DMS 273 (cell line): ENCODE measurements at regions not wholly inside any gene's neighbourhood (a gene's known extent, or its start where the extent isn't known, plus 50 kb on each side); places are given as distances from the start of the nearest gene placed in this dataset.
"Not testable (repeated sequence)": the region's sequence is repeated elsewhere in the genome, so short reads cannot be mapped to it uniquely, and the experiment has no call there.

Source experiments
- DNase-seq: peaks from one replicate; lab custom pipeline; 2025; ENCODE audit not compliant: unreplicated experiment; lab: John Stamatoyannopoulos, UW

DNA sequence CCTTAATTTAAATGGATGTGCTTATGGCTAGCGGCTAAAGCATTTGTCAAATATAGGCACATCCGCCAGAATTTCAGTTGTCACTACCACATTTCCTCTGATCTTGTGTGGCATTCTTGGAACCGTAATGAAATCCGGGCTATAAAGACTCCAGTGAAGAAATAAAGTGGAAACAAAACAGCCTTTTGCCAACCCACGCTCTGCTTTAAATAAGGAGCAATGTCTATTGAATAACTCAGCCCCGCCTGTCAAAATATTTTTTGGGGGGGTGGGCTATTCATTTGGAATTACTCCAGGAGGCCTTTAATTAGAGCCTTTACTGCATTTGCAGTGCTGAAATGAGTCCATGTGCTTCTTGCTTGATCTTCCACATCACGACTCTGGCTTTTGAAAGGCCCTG lies 179.6 kb upstream of the RPH3A start:
- no peak for DNase-seq

DNA sequence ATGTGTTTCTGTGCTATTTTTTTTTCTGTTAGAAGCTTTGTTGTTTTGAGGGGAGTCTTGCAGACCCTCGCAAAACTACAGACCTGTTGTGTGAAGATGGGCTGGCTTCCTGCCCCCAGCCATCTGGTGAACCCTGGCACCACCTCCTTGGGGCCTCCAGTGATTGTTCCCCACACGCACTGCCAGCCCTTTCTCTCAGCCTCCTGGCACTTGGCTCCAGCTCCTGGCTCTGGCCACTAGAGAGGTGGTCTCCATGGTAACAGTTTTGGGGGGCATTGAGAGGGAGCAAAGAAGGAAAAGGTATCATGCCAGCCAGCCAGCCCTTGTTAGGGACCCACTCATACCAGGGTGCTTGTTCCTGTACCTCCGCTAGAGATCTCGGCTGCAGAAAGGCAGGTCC lies 176.4 kb upstream of the RPH3A start:
- peak; percentile 6 for DNase-seq

DNA sequence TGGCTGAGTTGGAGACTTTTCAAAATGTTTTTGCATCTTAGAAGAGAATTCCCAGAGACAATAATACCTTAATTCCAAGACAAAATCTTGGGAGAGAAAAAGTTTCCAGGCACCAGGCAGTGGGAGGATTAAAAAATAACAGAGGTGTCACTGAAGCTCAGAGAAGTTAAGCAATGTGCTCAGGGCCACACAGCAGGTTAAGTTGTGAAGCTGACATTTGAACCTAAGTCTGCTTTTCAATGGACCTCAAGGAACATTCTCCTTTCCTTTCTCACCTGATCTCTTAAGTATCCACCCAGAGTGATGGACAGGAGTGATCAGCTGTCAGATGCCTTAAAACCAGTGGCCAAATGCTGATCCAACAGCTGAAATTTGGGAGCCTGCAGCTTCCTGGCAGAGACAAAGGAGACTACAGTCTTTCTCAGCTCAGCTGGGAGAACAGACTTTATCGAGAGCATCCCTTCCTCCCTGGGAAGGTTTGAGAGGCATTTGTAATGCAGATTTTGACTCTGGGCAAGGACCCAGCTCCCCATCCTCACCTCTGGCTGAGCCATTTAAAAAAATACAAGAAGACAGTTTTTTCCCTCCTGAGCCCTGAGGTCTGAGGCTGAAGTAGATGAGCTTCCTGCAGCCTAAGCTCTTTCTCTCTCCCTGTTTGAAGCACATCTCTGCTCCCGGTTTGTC lies 174.9 kb upstream of the RPH3A start:
- DNase-seq: no peak

DNA sequence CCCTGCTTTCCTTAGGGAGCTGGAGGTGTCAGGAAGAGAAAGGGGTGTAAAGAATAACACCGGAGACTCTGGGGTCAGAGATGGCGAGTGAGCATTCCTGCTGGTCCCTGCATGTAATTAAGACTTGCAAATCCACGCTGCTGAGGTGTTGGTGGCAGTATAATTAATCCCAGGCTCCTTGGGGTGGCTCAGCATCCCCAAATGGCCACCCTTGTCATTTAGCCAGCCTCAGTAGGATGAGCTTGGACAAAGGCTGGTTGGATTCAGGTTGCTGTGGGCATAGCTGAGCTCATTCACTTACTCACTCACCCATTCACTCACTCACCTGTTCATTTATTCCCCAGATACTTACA lies 174.4 kb upstream of the RPH3A start:
- DNase-seq: no peak

DNA sequence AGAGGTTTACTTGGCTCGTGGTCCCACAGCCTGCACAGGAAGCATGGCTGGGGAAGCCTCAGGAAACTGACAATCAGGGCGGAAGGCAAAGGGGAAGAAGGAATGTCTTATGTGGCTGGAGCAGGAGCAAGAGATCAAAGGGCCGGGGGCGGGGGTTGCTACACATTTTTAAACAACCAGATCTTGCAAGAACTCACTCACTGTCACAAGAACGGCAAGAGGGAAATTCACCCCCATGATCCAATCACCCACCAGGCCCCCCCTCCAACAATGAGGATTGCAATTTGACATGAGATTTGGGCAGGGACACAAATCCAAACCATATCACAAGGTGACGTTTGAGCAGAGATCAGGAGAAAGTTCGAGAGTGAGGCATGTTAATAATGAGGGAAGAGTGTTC lies 163.7 kb upstream of the RPH3A start:
- no peak for DNase-seq

DNA sequence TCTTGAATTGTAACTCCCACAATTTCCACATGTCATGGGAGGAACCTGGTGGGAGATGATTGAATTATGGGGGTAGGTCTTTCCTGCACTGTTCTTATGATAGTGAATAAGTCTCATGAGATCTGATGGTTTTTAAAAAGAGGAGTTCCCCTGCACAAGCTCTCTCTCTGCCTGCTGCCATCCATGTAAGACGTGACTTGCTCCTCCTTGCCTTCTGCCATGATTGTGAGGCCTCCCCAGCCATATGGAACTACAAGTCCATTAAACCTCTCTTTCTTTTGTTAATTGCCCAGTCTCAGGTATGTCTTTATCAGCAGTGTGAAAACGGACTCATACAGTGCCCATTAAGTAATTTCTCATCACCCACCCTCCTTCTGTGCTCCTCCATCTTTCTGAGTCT lies 159.6 kb upstream of the RPH3A start:
- not testable (repeated sequence) for DNase-seq

DNA sequence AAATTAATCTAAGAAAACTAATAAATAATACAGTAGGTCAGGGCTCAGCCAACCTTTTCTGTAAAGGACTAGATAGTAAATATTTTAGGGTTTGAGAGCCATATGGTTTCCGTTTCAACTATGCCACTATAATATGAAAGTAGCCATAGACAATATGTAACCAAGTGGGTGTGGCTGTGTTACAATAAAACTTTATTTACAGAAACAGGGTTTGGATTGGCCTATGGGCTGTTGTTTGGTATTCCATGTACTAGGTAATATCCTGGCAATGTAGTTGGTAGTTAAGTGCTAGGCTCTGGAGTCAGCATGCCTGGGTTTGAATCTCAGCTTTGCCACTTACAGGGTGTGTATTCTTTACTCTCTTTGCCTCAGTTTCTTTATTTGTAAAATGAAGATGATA lies 156.5 kb upstream of the RPH3A start:
- DNase-seq: no peak

DNA sequence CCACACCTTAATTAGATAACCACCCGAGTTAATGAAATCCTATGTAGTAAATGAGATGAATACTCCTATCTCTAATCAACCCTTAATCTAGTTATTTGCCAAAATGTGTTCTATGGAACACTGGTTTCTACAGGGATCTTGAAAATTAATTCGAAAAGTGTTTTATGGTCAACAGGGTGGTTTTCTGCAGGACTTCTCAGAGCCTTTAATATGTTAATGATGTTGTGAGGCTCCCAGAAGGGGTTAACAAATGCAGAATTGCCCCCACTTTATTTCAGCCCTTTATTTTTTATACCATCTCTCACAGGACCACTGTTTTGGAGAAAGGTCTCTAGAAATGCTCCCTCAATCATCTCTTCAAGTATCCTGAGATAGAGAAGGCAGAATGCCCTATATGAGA lies 153.1 kb upstream of the RPH3A start:
- no peak for DNase-seq

DNA sequence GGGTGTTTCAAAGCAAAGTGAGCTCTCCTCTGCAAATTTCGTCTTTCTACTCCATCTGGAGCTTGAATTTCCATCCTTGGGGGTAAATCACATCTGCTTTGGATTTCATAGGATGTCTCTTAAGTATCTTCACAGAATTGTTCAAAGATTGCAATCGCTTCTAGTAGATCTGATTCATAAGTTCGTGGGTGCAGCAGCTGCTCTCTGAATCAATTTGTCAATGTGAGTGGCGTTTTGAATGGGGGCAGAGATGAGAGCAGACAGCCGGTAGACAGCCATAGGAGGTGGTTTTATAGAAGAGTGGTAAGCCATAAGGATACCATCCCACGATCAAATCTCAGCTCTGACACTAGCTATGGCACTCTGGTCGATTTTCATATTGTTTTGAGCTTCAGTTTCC lies 146.0 kb upstream of the RPH3A start:
- no peak for DNase-seq

DNA sequence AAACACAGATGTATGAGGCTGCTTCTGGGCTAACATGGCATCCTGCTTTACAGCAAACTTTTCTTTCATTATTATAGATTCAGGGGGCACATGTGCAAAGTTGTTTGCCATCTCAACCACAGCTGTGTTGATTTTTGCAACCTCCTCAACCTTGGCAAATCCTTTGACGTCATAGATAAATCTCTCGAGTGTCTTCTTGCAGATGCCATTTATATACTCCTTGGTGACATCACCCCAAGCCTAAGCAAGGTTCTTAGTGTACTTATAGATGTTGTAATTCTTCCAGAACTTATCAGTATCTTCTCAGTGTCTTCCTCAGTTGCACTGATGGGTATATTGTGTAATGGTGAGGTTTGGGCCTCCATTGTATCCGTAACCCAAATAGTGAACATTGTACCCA lies 135.4 kb upstream of the RPH3A start:
- DNase-seq: no peak

DNA sequence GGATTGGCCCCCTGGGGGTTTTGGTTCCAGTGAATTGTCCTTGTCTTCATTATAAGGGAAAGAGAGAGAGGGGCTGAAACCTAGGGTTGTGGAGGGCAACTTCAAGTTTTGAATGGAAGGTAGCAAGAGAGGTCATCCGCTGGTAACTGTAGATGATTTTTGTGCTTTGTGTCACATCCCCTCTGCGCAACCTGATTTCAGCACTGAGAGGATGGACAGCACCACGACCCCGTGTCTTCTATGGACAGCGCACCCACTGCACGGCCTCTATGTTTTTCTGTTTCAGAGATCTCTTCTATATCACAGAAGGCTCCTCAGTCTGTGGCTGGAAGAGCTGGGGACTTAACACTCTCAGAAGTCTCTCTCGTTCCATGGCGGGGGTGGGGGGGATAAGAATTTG lies 127.0 kb upstream of the RPH3A start:
- peak; percentile 3 for DNase-seq

DNA sequence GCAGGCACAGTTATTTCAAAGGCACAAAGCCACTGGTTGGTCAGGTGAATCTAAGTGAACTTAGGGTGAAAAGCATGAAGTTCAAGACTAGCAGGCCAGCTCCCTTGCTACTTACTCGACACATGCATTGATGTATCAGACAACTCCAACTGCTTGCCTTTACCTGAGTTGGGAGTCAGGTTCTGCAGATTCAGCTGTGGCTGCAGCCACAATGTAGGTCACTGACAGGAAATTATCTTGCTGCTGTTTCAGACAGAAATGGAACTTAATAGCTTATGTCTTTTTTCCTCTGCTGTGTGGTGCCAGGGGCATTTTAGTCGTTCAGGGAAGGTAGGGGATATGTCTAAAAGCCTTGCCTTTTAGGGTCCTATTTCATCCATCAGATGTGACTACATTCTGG lies 125.6 kb upstream of the RPH3A start:
- no peak for DNase-seq

DNA sequence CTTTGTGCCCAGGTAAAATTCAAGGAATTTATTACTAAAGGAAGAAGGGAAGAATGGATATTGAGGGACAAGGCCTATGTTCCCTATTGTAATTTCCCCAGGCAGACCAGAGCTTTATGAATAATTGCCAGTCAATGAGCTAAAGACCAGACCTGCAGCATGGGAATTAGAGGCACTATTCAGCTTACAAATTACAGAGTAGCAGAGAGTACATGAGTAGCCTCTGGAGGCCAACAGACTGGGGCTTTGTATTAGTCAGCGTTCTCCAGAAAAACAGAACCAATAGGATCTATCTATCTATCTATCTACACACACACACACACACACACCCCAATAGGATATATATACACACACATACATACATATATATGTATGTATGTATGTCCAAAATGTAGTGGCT lies 120.0 kb upstream of the RPH3A start:
- DNase-seq: no peak

DNA sequence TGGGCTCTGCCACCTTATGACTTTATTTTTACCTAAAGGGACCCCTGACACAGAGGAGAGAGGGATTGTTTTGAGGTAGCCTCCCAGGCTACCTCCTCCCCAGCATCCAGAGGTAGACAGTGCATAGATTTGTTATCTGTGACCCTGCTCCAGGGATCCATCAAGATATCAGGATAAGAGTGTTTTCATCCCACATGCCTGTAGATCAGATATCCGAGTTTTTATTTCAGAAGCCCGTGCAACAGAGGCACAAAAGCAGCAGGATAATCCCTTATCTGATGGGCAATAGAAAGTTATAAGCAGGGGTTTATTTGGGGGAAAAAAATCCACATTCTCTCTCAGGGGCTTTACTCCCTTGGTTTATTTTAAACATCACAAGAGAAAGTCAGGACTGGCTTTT lies 117.0 kb upstream of the RPH3A start:
- DNase-seq: no peak

DNA sequence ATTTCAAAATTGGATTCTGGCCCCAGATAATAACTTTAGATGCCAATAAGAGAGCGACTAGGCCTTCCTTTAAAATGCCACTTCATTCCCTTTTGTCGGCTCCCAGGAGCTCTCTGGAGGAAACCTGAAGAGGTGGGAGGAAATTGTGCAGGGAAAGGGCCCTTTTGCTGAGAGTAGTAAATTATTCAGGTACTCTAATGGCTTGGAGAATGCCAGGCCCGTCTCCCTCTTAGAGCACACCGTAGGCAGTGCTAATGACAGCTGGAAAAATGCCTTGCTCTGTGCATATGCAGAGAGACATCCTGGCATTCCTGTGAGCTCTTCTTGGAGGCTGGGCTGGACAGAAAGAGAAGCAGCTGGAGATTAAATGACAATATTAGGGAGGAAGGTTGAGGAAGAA lies 115.0 kb upstream of the RPH3A start:
- peak; percentile 9 for DNase-seq

DNA sequence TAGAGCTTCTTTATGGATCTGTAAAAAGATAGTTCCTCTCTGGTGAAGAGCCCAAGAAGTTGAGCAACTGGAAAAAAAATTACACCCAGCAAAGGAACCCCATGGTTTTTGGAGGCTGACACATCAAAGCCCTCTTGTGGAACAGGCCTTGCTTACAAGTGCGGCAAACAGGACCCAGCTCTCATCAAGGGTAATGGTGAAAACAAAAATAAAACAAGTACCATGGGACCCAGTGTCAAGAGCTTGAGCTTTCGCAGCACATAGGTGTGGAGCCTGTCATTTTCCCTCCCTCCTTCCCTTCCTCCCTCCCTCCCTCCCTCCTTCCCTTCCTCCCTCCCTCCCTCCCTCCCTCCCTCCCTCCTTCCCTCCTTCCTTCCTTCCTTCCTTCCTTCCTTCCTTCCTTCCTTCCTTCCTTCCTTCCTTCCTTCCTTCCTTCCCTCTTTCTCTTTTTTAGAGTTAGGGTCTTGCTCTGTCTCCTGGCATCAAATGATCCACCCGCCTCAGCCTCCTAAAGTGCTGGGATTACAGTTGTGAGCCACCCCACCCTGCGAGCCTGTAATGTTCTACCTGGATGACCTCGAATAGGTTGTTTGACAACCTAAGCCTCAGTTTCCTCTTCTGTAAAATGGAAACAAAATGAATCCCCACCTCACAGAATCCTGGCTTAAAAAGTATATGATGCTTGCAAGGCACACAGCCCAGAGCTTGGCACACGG lies 114.3 kb upstream of the RPH3A start:
- DNase-seq: no peak

DNA sequence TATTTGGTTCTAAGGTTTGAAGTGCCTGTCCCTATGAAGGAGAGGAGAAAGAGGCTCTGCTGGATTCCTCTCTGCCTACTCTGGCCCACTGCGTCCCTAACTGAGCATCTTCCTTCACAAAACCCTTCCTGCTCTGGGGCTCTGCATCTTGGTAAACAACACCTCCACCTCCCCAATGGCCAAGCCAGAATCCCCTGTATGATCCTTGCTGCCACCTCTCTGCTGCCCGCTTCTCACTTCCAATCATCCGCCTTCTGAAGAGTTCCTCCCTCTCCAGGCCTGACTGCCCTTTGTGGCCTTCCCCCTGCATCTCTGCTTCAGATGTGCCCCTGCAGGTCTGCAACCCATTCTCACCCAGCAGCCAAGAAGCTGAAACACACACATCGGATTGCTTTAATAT lies 110.6 kb upstream of the RPH3A start:
- DNase-seq: no peak

DNA sequence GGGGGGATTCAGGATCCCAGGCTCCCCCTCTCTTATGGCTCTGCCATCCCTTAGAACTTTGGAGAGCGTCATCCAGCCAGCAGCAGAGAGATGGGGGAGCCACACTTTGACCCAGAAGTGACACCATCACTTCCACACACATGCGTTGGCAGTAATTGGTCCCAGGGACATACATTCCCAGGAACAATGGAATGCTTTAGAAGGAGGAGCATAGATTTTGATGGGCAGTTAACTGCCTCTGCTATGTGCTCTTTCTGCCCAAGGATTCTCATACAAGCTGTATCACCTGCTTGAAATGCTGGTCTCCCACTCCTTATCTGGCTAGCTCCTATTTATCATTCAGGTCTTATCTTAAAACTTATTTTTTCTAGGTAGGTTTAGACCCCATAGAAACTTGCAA lies 109.0 kb upstream of the RPH3A start:
- no peak for DNase-seq

DNA sequence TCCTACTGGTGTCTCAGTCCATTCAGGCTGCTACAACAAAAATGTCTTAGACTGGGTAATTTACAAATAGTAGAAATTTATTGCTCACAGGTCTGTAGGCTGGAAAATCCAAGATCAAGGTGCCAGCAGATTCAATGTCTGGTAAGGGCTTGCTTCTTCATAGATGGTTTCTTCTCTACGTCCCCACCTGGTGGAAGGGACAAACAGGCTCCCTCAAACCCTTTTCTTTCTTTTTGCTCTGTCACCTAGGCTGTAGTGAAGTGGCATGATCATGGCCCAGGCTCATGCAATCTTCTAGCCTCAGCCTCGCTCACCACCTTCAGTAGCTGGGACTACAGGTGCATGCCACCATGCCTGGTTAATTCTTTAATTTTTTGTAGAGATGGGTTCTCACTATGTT lies 106.8 kb upstream of the RPH3A start:
- no peak for DNase-seq

DNA sequence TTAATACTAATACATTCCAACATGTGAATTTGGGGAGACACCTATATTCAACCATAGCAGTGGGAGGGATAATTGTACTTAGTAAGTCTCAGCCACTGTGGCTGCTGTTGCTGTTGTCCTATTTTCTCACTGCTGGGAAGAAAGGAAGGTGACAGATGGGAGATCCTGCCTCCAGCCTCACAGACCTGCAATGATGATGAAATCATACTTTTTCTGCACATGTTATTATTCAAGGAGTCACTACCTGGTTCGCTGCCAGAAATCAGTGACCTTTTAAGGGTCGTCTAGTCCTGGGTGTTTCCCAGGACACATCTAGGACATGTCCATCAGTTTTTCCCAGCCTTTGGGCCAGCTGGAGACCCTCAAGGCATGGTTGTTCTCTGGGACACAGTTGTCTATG lies 106.2 kb upstream of the RPH3A start:
- peak; percentile 86 for DNase-seq

DNA sequence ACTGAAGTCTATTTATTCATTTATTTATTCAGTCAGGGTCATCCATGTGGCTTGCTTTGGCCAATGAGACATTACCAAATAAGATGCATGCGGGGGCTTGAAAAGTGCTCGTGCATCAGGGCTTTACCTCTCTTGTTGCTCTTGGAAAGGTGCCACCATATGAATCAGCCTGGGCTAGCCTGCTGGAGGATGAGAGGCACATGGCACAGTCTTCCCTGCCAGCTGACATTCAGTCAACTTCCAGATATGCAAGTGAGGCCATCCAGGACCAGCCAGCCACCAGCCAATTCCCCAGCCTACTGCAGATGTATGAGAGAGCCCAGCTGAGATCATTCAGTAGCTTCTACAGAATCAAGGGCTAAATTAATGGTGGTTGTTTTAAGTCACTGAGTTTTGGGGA lies 105.2 kb upstream of the RPH3A start:
- peak; percentile 96 for DNase-seq

DNA sequence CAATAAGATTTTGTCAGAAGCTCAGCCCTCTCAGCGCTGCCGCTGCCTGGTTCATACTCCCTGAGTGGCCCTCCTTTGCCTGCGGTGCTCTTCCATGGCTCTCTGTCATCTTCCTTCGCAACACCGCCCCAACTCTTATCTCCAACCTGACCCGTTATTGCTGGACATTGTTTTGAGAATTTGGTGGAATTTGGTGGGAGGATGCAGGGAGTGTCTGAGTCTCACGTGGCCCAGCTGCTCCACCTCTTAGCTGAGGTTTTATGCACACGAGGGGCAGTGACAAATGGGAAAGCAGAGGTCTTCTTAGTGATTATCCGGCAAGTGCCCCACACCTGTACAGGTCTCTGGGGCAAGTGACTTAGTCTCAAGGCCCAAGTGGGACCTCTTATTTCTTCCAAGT lies 97.5 kb upstream of the RPH3A start:
- no peak for DNase-seq

DNA sequence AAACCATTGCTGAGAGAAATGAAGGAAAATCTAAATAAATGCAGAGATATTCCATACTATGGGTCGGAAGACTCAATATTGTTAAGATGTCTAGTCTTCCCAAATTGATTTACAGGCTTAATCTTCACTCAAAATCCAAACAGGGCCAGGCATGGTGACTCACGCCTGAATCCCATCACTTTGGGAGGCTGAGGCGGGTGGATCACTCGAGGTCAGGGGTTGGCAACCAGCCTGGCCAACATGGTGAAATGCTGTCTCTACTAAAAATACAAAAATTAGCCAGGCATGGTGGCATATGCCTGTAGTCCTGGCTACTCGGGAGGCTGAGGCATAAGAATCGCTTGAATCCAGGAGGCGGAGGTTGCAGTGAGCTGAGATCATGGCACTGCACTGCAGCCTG lies 94.1 kb upstream of the RPH3A start:
- not testable (repeated sequence) for DNase-seq
